AG08396 (cell line): ENCODE measurements at regions not wholly inside any gene's neighbourhood (a gene's known extent, or its start where the extent isn't known, plus 50 kb on each side); places are given as distances from the start of the nearest gene placed in this dataset.

Source experiments
- DNase-seq: peaks from one replicate; pipeline ENCODE4 v3.0.0; 2012; ENCODE audit warnings: low spot score, mixed read lengths

DNA sequence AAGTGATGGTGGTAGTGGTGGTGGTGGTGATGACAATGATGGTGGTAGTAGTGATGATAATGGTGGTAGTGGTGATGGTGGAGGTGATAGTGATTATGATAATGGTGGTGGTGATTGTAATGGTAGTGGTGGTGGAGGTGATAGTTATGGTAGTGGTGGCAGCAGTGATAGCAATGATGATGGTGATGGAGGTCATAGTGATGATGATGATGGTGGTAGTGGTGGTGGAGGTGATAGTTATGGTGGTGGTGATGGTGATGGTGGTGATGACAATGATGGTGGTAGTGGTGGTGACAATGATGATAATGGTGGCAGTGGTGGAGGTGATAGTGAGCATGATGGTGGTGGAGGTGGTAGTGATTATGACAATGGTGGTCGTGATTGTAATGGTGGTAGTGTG, 191.7 kb upstream of the RNF32 start:
- DNase-seq: no peak

- DNase-seq: no peak
These were observed 193.6 kb upstream of the RNF32 start for GRCh38 chr7:156446990-156447389.

- DNase-seq: no peak
These were observed 194.4 kb upstream of the RNF32 start for GRCh38 chr7:156445997-156446761.

GRCh38 chr7:156442516-156442915, 198.1 kb upstream of the RNF32 start:
- DNase-seq: no peak

- DNase-seq: no peak
These were observed 200.1 kb upstream of the RNF32 start for GRCh38 chr7:156440456-156440855.

DNA sequence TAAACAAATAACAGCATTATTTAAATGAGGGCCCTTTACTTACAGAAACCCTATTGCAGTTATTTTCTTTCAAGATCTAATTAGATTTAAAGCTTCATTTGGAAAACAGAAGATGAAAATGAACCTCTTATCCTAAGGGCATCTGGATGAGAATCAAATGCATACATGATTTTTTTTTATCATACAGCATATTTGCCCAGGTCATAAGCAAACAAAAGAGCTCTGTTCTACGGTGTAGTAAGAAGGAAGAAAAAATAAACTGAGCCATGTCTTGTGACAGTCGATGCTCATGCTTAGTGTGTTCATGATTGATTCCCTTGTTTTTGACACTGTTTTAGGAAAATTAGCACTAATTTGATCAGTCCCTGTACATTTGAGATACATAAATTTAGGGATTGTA, 202.6 kb upstream of the RNF32 start:
- DNase-seq: no peak

GRCh38 chr7:156437021-156437614, 203.5 kb upstream of the RNF32 start:
- DNase-seq: no peak

DNA sequence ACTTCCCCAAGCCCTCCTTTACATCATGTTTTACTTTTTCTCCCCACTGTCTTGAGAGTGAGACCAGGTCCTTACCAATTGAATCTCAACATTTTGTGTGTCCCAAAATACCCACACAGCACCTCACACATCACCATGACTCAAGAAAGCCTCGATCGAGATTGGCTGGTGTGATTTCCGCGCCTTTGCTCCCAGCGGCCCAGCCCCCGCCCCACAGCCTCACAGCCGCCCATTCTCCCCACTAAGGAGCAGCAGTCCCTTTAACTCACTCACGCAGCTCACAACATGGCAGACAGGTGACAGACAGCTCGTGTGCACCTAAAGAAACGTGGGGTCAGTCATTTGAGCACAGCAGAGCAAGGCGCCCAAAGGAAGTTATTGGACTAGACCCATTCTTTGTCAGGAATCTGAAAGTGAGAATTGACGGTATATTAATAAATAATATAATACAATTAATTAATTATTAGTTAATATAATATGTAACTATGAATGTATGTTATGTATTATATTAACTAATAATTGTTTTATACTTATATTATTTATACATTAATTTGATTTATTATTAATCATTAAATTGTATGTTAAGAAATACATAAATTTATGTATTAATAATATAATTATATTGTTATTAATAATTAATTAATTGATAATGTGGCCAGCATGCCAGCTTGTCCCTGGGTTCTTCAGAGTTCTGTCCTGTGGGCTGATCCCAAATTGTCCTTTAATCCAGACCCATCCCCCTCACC, 204.9 kb upstream of the RNF32 start:
- DNase-seq: no peak

GRCh38 chr7:156434706-156435105, 205.9 kb upstream of the RNF32 start:
- DNase-seq: no peak

- no peak for DNase-seq
These were observed 208.6 kb upstream of the RNF32 start for GRCh38 chr7:156432018-156432417.

GRCh38 chr7:156430109-156430508, 210.5 kb upstream of the RNF32 start:
- DNase-seq: no peak

DNA sequence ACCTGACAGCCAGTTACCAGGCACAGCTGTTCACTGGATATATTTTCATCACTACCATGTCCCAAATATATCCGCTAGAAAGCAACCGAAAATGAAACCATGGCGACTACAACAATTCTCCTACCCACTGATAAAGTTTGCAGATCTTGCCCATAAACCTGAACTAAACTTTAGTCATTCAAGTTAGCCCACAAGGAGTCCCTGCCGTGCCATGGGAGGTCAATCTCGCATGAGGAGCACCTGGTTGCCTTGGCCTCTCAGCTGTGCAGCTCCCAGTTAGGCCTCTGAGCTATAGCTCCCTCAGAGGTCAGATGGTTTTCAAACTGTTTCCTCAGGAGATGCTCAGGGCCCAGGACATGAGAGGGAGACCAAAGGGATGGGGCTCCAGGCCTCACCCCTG, 211.1 kb upstream of the RNF32 start:
- no peak for DNase-seq

GRCh38 chr7:156423876-156424275, 216.7 kb upstream of the RNF32 start:
- DNase-seq: no peak

DNA sequence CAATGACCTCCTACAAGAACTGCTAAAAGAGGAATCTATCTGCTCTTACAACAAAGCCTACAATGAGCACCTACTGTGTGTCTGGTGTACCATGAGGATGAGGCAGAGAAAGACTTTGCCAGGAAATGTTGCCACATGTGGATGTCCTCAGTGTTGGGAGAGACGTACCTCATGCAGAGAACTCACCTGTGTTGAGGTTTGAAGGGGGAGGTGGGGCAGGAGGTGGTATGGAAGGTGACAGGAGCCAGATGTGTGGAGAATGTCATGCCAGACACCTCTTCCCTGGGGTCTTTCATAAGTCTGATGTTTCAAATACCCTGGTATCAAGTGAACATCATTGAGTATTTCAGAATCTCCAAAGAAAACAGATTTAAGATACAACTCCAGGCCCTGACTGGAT, 220.1 kb upstream of the RNF32 start:
- DNase-seq: no peak

GRCh38 chr7:156419782-156420181, 220.8 kb upstream of the RNF32 start:
- DNase-seq: no peak

GRCh38 chr7:156402255-156402654, 238.3 kb upstream of the RNF32 start:
- no peak for DNase-seq

DNA sequence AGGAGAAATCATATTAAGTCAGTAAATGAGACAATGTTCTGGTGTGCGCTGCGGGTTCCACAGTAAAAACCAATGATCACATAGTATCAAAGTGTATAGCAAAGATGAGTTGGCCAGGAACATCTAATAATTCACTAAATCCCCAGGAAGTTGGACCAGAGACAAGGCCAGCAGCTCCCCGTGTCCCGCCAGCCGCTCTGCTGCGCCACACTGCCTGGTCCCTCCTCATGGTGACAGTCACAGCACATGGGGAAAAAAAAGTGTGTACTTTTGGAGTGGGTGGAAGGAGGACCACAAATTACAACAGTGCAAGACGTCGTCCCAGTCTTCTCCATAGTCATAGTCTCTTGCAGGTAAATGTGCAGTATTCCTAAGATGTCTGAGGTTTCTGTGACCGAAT, 239.0 kb upstream of the RNF32 start:
- no peak for DNase-seq

GRCh38 chr7:156400046-156400445, 240.5 kb upstream of the RNF32 start:
- no peak for DNase-seq

GRCh38 chr7:156397249-156397648, 243.3 kb upstream of the RNF32 start:
- no peak for DNase-seq

DNA sequence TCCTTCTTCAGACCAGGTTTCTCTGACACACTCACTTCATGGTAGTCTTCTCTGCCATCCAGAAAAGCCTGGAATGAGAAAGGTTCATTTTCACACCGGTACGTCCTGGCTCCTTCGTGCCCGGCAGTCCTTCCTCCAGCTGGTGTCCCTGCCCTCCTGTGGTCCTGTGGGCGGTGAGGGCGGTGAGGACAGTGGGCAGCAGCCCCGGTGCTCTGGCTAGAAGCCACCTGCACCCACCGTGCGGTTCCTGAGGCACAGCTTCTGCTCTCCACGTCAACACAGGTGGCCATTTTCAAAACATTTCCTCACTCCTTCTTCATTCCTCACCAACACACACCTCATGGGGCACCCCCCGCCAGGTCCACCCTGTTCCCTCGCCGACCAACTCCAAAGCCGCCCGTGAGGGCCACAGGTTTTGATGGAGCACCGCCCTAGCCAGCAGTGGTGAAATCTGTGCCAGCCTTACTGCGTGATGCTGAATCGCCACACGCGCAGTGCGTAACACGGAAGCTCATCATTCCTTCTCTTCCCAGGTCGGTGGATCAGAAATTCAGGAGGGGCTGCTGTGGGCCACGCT, 251.4 kb upstream of the RNF32 start:
- no peak for DNase-seq

GRCh38 chr7:156386097-156386496, 254.5 kb upstream of the RNF32 start:
- no peak for DNase-seq

DNA sequence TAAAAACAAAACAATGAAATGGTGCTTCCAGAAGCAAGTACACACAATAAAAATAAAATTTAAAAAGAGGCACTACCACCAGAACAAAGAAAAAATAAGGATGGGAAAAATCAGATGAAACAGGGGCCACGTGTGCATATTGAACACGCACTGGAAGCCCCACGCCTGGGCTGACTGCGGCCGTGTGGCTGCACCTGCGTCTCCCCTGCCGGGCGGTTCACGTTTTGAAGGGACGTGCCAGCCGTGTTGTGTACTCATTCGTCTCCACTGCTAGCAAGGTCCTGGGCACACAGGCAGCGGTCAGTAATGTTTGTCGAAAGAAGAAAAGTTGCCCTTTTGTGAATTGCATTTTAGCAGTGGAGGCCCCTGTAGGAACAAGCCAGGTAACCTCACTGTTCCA, 255.9 kb upstream of the RNF32 start:
- DNase-seq: no peak

GRCh38 chr7:156383526-156383925, 257.0 kb upstream of the RNF32 start:
- DNase-seq: no peak
